Ovary (tissue), 7 donors: ENCODE measurements at regions not wholly inside any gene's neighbourhood (a gene's known extent, or its start where the extent isn't known, plus 50 kb on each side); places are given as distances from the start of the nearest gene placed in this dataset.

Source experiments
- DNase-seq, 5 donors: peaks; one replicate each; pipeline ENCODE4 v3.0.0-alpha.2; 2019 to 2020
- H3K27ac ChIP-seq, 2 donors: fragments of 200-600 bp; one replicate each; pipeline versions ENCODE4 v1.5.1 to v1.8.0; 2019 to 2022
- H3K27me3 ChIP-seq: fragments of 200-600 bp; one replicate; pipeline ENCODE4 v1.8.0; 2022
- H3K36me3 ChIP-seq: fragments of 200-600 bp; sonication (generic); one replicate; pipeline ENCODE4 v1.5.1; 2019
- H3K4me1 ChIP-seq: one replicate; pipeline ENCODE4 v1.8.1; 2013; ENCODE audit warnings: mild to moderate bottlenecking, moderate library complexity; ENCODE audit not compliant: insufficient read depth
- H3K4me3 ChIP-seq: fragments of 200-600 bp; sonication (generic); one replicate; pipeline ENCODE4 v1.5.1; 2017
- H3K9me3 ChIP-seq, 2 donors: fragments of 200-600 bp in 1 of 2; sonication (generic) in 1 of 2; one replicate each; pipeline versions ENCODE4 v1.5.1 to v1.8.1; 2013 to 2019; ENCODE audit warnings: mild to moderate bottlenecking in 1 of 2, moderate library complexity in 1 of 2
- EP300 ChIP-seq: sonication (generic); formaldehyde crosslinking; IDR thresholded peaks from one replicate; pipeline ENCODE4 v1.6.1; 2017; ENCODE audit warnings: antibody characterized with exemption
- POLR2A ChIP-seq: fragments of 450-650 bp; IDR thresholded peaks from one replicate; pipeline ENCODE4 v1.6.1; 2017; ENCODE audit warnings: antibody characterized with exemption, mild to moderate bottlenecking, moderate library complexity
- whole genome bisulfite sequencing, 3 donors: extraction: QIAGEN DNeasy Blood & Tissue Kit in 1 of 3; methylation state at CpG; one replicate each; pipeline versions ENCODE4 v1.1.5 to v1.1.7; 2013 to 2017; 5-methylcytosine and 5-hydroxymethylcytosine counted together
- intact Hi-C, 4 donors: fragments of 100-400 bp; cut with DNase I; formaldehyde crosslinking; loops; one replicate each; pipeline versions ENCODE4 v1.11.0 to v1.15.1; 2022 to 2023
- TF ChIP-seq, protein P1 (sequence below), 3 donors: fragments of 450-650 bp in 2 of 3; fragments of 200-600 bp in 1 of 3; IDR thresholded peaks; one replicate each; pipeline versions ENCODE4 v1.5.1 to v1.8.0; 2016 to 2022; ENCODE audit warnings: antibody characterized with exemption in 3 of 3, mild to moderate bottlenecking in 1 of 3
- donor health status: DM: no; HTN: no; CAD: no; lungs with moderate emphysema.
- donor health status: DM: no; HTN: no; CAD: no.
- donor health status: Bipolar disorder and iron deficiency.
- donor health status: DM: no; HTN: no; CAD: no.
- donor health status: DM: yes; HTN: yes; CAD: no.

GRCh38 chr3:187612656-187613055, 57.5 kb downstream of the SST start:
- H3K27ac ChIP-seq = no peak overlapping the region

DNA sequence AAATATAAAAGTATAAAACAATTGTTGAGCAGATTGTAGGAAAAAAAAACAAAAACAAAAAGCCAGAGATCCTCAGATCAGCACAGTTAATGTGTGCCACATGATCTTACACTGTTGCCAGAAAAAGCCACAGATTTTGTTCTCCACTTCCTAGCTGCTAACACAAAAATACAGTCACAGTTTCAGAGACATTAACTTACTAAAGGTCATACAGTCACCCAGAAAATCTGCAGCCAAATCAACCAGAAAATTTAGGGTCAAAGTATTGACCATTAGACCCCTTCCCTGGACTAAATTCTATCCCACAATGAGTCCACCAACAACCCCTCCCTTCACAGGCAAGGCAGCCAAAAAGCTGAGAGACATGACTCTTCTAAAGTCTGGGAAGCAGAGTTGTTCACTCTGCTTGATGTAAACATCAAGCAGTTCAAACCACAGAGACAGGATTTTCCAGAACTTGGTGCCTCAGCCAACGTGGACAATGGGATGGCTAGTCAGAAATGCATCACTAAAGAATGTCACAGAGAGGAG, 59.1 kb downstream of the SST start:
- Histone ChIP-seq H3K4me1 (peaks cover 6% of the 10 kb centered on the region), H3K27ac (no peak overlapping the region), H3K9me3 (no peaks in the 10 kb centered on the region), H3K36me3 (no peaks in the 10 kb centered on the region), H3K4me3 (no peak overlapping the region), H3K27me3 (no peaks in the 10 kb centered on the region)
- TF ChIP-seq, protein P1, sequence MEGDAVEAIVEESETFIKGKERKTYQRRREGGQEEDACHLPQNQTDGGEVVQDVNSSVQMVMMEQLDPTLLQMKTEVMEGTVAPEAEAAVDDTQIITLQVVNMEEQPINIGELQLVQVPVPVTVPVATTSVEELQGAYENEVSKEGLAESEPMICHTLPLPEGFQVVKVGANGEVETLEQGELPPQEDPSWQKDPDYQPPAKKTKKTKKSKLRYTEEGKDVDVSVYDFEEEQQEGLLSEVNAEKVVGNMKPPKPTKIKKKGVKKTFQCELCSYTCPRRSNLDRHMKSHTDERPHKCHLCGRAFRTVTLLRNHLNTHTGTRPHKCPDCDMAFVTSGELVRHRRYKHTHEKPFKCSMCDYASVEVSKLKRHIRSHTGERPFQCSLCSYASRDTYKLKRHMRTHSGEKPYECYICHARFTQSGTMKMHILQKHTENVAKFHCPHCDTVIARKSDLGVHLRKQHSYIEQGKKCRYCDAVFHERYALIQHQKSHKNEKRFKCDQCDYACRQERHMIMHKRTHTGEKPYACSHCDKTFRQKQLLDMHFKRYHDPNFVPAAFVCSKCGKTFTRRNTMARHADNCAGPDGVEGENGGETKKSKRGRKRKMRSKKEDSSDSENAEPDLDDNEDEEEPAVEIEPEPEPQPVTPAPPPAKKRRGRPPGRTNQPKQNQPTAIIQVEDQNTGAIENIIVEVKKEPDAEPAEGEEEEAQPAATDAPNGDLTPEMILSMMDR (IDR thresholded peaks at IDR 0.05) = no peak
- TF ChIP-seq POLR2A = no peak
- TF ChIP-seq EP300 = no peak
- 7 to 9% (median 9%) methylated on average over 1 of the region's 1 CpG for WGBS, 3 donors
- intact Hi-C loops = loop anchor here in 1 of 4 donors (10.0 kb wide), 1 partner anchor 64 kb away; the partner anchor contains the start of gene SST
- DNase-seq = no peak

More at GRCh38 chr3:187612656-187613055, 57.5 kb downstream of the SST start:
- Histone ChIP-seq H3K9me3 (no peaks in the 10 kb centered on the region), H3K4me3 (no peak overlapping the region), H3K27me3 (no peaks in the 10 kb centered on the region), H3K4me1 (peaks cover 6% of the 10 kb centered on the region), H3K36me3 (no peaks in the 10 kb centered on the region)
- 11 to 18% (median 13%) methylated on average over 1 of the region's 1 CpG for WGBS, 3 donors
- intact Hi-C loops = loop anchor here in 1 of 4 donors (10.0 kb wide), 1 partner anchor 62 kb away; the partner anchor contains the start of gene SST
- TF ChIP-seq POLR2A (no peak), EP300 (no peak)
- TF ChIP-seq, protein P1 (IDR thresholded peaks at IDR 0.05) = no peak
- DNase-seq = no peak

DNA sequence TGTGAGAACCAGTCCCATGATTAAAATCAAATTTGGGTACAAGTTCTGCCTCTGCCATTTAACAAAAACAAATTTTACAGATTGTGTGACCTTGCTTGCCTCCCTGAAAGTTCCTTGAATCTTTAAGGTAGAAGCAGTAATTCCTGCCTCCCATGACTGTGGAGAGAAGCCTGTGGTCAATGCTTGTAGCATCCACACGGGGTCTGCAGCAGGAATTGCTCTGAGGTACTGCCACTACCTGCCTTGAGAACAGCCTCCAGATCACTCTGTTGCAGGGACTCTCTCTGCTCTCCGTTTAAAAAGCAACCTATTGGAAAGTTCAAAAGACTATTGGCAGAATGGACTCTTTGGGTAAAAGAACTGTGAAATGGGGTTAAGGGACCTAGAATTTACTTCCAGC, 75.9 kb downstream of the SST start:
- H3K27me3 ChIP-seq = no peaks in the 10 kb centered on the region
- H3K9me3 ChIP-seq = no peaks in the 10 kb centered on the region
- intact Hi-C loops = no loop called here
- no peak for DNase-seq
- H3K4me1 ChIP-seq = peaks cover 5% of the 10 kb centered on the region
- no peak overlapping the region for H3K4me3 ChIP-seq
- H3K27ac ChIP-seq = no peak overlapping the region
- no peak for TF ChIP-seq POLR2A
- TF ChIP-seq EP300 = no peak
- TF ChIP-seq, protein P1 (IDR thresholded peaks at IDR 0.05) = no peak
- H3K36me3 ChIP-seq = no peaks in the 10 kb centered on the region
- WGBS, 3 donors = 40 to 58% (median 51%) methylated on average over 2 of the region's 2 CpGs

- Histone ChIP-seq H3K4me1 (peaks cover 5% of the 10 kb centered on the region), H3K36me3 (no peaks in the 10 kb centered on the region), H3K27ac (no peak overlapping the region), H3K9me3 (no peaks in the 10 kb centered on the region), H3K4me3 (no peak overlapping the region), H3K27me3 (no peaks in the 10 kb centered on the region)
- intact Hi-C loops = no loop called here
- WGBS, 3 donors = 72 to 80% (median 76%) methylated on average over 5 of the region's 5 CpGs
- TF ChIP-seq, protein P1 (IDR thresholded peaks at IDR 0.05) = no peak
- no peak for DNase-seq
These were observed 76.7 kb downstream of the SST start for GRCh38 chr3:187593451-187593850.
